ENCODE measurements at regions not wholly inside any gene's neighbourhood (a gene's known extent, or its start where the extent isn't known, plus 50 kb on each side); places are given as distances from the start of the nearest gene placed in this dataset.
A peak's percentile ranks its signal among the peaks of the same experiment; 100 is the strongest.

DNA sequence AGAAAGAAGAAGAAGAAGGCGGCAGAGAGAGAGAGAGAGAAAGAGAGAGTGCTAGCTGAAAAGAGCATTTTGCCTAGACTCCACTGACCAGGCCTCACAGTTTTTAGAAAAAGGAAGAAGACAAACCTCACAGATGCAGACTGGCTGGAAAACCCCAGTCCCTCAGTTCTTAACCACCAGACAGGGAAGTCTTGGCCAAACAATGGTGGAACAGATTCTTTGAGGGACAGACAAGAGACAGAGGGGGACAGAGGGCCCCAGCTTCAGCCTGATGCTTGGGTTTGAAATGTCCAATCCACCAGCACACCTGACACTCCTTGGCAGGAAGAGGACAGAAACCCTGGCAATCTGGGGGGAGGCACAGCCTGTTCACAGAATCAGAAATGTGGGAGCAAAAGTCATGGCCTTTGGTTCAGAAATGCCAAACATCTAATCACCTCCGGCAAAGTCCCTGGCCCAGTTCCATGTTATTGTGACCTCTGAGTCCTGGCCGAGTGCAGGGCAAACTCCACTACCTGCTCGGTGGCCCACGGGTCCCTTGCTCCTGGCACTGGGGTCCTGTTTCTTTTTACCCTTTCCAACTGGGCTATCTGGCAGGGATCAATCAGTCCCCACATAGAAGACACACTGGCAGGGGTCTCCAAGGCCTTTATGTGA is 235.2 kb downstream of the LY86 start:
- H3K36me3 ChIP-seq (ENCODE audit: control insufficient read depth, insufficient read depth, low read length): no peaks in the 10 kb centered on the region
- no peak overlapping the region for H3K27ac ChIP-seq (ENCODE audit: extremely low read depth, low read depth, low read length)
- FAIRE-seq (no peak), DNase-seq (ENCODE audit: extremely low read depth in 1 of 4, low spot score in 3 of 4) (no peak), ATAC-seq (no peak)
- in situ Hi-C loops (cut with MboI): no loop called here
- POLR2A ChIA-PET: interaction anchor here (0.6 to 0.8 kb wide), 2 partner anchors 11 to 61 kb away, joined by 3 to 4 read pairs; no protein-coding TSS in a partner anchor
- TF ChIP-seq TFAM (CRISPR knock-in tag; conservative IDR thresholded peaks at IDR 0.05) (no peak), TOE1 (IDR thresholded peaks at IDR 0.05; ENCODE audit: borderline replicate concordance) (no peak), TOE1 (CRISPR knock-in tag; IDR thresholded peaks at IDR 0.05; ENCODE audit: borderline replicate concordance, low read depth) (no peak), FOXA1 (IDR thresholded peaks at IDR 0.05; ENCODE audit: borderline replicate concordance) (no peak), DIDO1 (tag; IDR thresholded peaks at IDR 0.05; ENCODE audit: low read depth) (no peak), COPS2 (conservative IDR thresholded peaks at IDR 0.05) (no peak)
- WGBS (ENCODE audit: insufficient coverage, low coverage, missing lambda C conversion rate): 3% methylated on average over 4 of the region's 5 CpGs
- H3K9me1 ChIP-seq (ENCODE audit: control insufficient read depth, insufficient read depth, low read length): no peaks in the 10 kb centered on the region
- no peaks in the 10 kb centered on the region for H3K9me3 ChIP-seq (replicated peaks; ENCODE audit: control insufficient read depth, insufficient read depth, low read depth, low read length)
- peak overlapping the region in 1 of 2 experiments; percentile 20; a peak in 1 of 4 replicates for H3K9ac ChIP-seq (ENCODE audit: insufficient read depth in 1 of 2, low read depth in 2 of 2, low read length in 2 of 2)
- no peaks in the 10 kb centered on the region for H3K79me2 ChIP-seq (ENCODE audit: control insufficient read depth, insufficient read depth, low read length)
- no peak overlapping the region for H3K4me2 ChIP-seq (ENCODE audit: insufficient read depth, low read length)
- CTCF ChIA-PET (ENCODE audit: low intra/inter-chr PET ratio): no interaction called here
- no peaks in the 10 kb centered on the region for H4K20me1 ChIP-seq (replicated peaks; ENCODE audit: control insufficient read depth, insufficient read depth, low read length)
- intact Hi-C loops (cut with micrococcal nuclease): no loop called here
- H2AFZ ChIP-seq (ENCODE audit: low read depth, low read length): no peak overlapping the region
- no peak overlapping the region for H3K4me3 ChIP-seq
- peaks cover 38 to 50% of the 10 kb centered on the region in 2 experiments for H3K27me3 ChIP-seq (ENCODE audit: control insufficient read depth in 2 of 2, insufficient read depth in 2 of 2, low read length in 2 of 2)
- no TSS peak for BruUV-seq (replicated peaks)
- H3K4me1 ChIP-seq (replicated peaks in 1 of 2; ENCODE audit: control insufficient read depth in 2 of 2, insufficient read depth in 2 of 2, low read length in 2 of 2): peaks cover 6 to 13% of the 10 kb centered on the region in 2 experiments; a peak in 3 of 5 replicates

DNA sequence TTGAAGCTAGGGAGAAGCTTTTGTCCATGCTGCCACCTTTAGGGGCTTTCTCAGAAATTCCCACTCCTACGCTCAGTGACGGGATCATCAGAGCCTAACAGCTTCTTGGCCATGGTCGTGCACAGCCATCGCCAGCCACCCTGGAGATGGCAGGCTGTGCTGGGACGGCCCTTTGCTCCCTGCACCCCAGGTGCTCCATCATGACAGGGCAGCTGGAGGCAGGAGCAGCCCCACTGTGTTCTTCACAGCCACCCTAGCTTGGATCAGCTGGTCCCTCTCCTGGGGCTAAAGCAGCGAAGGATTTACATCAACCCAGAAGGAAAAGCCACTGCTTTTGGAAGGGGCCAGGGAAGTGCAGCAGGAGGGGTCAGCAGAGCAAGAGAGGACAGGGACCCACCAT is 235.9 kb downstream of the LY86 start:
- in situ Hi-C loops (cut with MboI): no loop called here
- CTCF ChIA-PET (ENCODE audit: low intra/inter-chr PET ratio): no interaction called here

More for the DNA sequence above, 235.9 kb downstream of the LY86 start:
- H4K20me1 ChIP-seq (replicated peaks; ENCODE audit: control insufficient read depth, insufficient read depth, low read length): no peaks in the 10 kb centered on the region
- TF ChIP-seq RNF2 (IDR thresholded peaks at IDR 0.05) (no peak), MAZ (CRISPR knock-in tag; conservative IDR thresholded peaks at IDR 0.05 in 1 of 2, IDR thresholded peaks at IDR 0.05 in 1 of 2) (no peak), BRF1 (IDR thresholded peaks at IDR 0.05; ENCODE audit: borderline replicate concordance, extremely low read depth, insufficient read length) (no peak), ZNF76 (CRISPR knock-in tag; IDR thresholded peaks at IDR 0.05; ENCODE audit: borderline replicate concordance) (no peak), ZC3H4 (CRISPR knock-in tag; IDR thresholded peaks at IDR 0.05; ENCODE audit: borderline replicate concordance) (no peak), SNRNP70 (optimal IDR thresholded peaks at IDR 0.05; ENCODE audit: low read depth, low read length) (no peak), ZKSCAN8 (CRISPR knock-in tag; IDR thresholded peaks at IDR 0.05) (no peak), HOXB6 (CRISPR knock-in tag; IDR thresholded peaks at IDR 0.05; ENCODE audit: borderline replicate concordance) (no peak), RHOXF2B (CRISPR knock-in tag; conservative IDR thresholded peaks at IDR 0.05) (no peak)
- H3K27ac ChIP-seq (ENCODE audit: extremely low read depth, low read depth, low read length): no peak overlapping the region
- no peak overlapping the region for H3K4me3 ChIP-seq
- H3K9me1 ChIP-seq (ENCODE audit: control insufficient read depth, insufficient read depth, low read length): no peaks in the 10 kb centered on the region
- H3K9me3 ChIP-seq (replicated peaks; ENCODE audit: control insufficient read depth, insufficient read depth, low read depth, low read length): no peaks in the 10 kb centered on the region
- ATAC-seq: no peak; the same call in 2 of the 3 replicates
- DNase-seq (ENCODE audit: extremely low read depth in 1 of 4, low spot score in 3 of 4): no peak
- H3K27me3 ChIP-seq (ENCODE audit: control insufficient read depth in 2 of 2, insufficient read depth in 2 of 2, low read length in 2 of 2): peaks cover 35 to 48% of the 10 kb centered on the region in 2 experiments
- H3K79me2 ChIP-seq (ENCODE audit: control insufficient read depth, insufficient read depth, low read length): no peaks in the 10 kb centered on the region
- intact Hi-C loops (cut with micrococcal nuclease): no loop called here
- H3K4me1 ChIP-seq (replicated peaks in 1 of 2; ENCODE audit: control insufficient read depth in 2 of 2, insufficient read depth in 2 of 2, low read length in 2 of 2): peaks cover 6 to 13% of the 10 kb centered on the region in 2 experiments; a peak in 3 of 5 replicates
- no peaks in the 10 kb centered on the region for H3K36me3 ChIP-seq (ENCODE audit: control insufficient read depth, insufficient read depth, low read length)
- POLR2A ChIA-PET: no interaction called here
- BruUV-seq (replicated peaks): no TSS peak
- H3K9ac ChIP-seq (ENCODE audit: insufficient read depth in 1 of 2, low read depth in 2 of 2, low read length in 2 of 2): no peak overlapping the region
- no peak overlapping the region for H3K4me2 ChIP-seq (ENCODE audit: insufficient read depth, low read length)
- H2AFZ ChIP-seq (ENCODE audit: low read depth, low read length): no peak overlapping the region
- FAIRE-seq: no peak
- 10% methylated on average over 6 of the region's 6 CpGs for WGBS (ENCODE audit: insufficient coverage, low coverage, missing lambda C conversion rate)

Measured in K562 (cell line).